ENCODE measurements at regions not wholly inside any gene's neighbourhood (a gene's known extent, or its start where the extent isn't known, plus 50 kb on each side); places are given as distances from the start of the nearest gene placed in this dataset.

GRCh38 chr16:35561346-35561745 is 2101.9 kb downstream of the TP53TG3F start:
- H3K9ac ChIP-seq (ENCODE audit: insufficient read depth in 1 of 2, low read depth in 2 of 2, low read length in 2 of 2): no peak overlapping the region
- no peaks in the 10 kb centered on the region for H4K20me1 ChIP-seq (replicated peaks; ENCODE audit: control insufficient read depth, insufficient read depth, low read length)
- H3K4me2 ChIP-seq (ENCODE audit: insufficient read depth, low read length): no peak overlapping the region
- ChIA-PET POLR2A (no interaction called here), CTCF (ENCODE audit: low intra/inter-chr PET ratio) (no interaction called here)
- H3K4me3 ChIP-seq: no peak overlapping the region
- no peaks in the 10 kb centered on the region for H3K79me2 ChIP-seq (ENCODE audit: control insufficient read depth, insufficient read depth, low read length)
- DNase-seq (ENCODE audit: extremely low read depth in 1 of 4, low spot score in 3 of 4) (no peak), FAIRE-seq (no peak), ATAC-seq (no peak)
- H3K4me1 ChIP-seq (replicated peaks in 1 of 2; ENCODE audit: control insufficient read depth in 2 of 2, insufficient read depth in 2 of 2, low read length in 2 of 2): no peaks in the 10 kb centered on the region
- in situ Hi-C loops (cut with MboI) (no loop called here), intact Hi-C loops (cut with micrococcal nuclease) (no loop called here)
- no peaks in the 10 kb centered on the region for H3K9me3 ChIP-seq (replicated peaks; ENCODE audit: control insufficient read depth, insufficient read depth, low read depth, low read length)
- BruUV-seq (replicated peaks): no TSS peak
- no peaks in the 10 kb centered on the region for H3K36me3 ChIP-seq (ENCODE audit: control insufficient read depth, insufficient read depth, low read length)
- H3K27ac ChIP-seq (ENCODE audit: extremely low read depth, low read depth, low read length): no peak overlapping the region
- TF ChIP-seq RBM39 (optimal IDR thresholded peaks at IDR 0.05; ENCODE audit: low read depth, low read length) (no peak), ZNF707 (CRISPR knock-in tag; conservative IDR thresholded peaks at IDR 0.05) (no peak), SPI1 (IDR thresholded peaks at IDR 0.05; ENCODE audit: borderline replicate concordance, low read depth, low read length) (no peak)
- no peak overlapping the region for H2AFZ ChIP-seq (ENCODE audit: low read depth, low read length)
- no peaks in the 10 kb centered on the region for H3K9me1 ChIP-seq (ENCODE audit: control insufficient read depth, insufficient read depth, low read length)
- H3K27me3 ChIP-seq (ENCODE audit: control insufficient read depth in 2 of 2, insufficient read depth in 2 of 2, low read length in 2 of 2): no peaks in the 10 kb centered on the region

GRCh38 chr16:35562471-35562870 is 2103.1 kb downstream of the TP53TG3F start:
- Histone ChIP-seq H3K27me3 (ENCODE audit: control insufficient read depth in 2 of 2, insufficient read depth in 2 of 2, low read length in 2 of 2) (no peaks in the 10 kb centered on the region), H4K20me1 (replicated peaks; ENCODE audit: control insufficient read depth, insufficient read depth, low read length) (no peaks in the 10 kb centered on the region), H3K4me1 (replicated peaks in 1 of 2; ENCODE audit: control insufficient read depth in 2 of 2, insufficient read depth in 2 of 2, low read length in 2 of 2) (no peaks in the 10 kb centered on the region), H3K9me1 (ENCODE audit: control insufficient read depth, insufficient read depth, low read length) (no peaks in the 10 kb centered on the region), H3K4me3 (no peak overlapping the region), H3K27ac (ENCODE audit: extremely low read depth, low read depth, low read length) (no peak overlapping the region), H3K79me2 (ENCODE audit: control insufficient read depth, insufficient read depth, low read length) (no peaks in the 10 kb centered on the region), H3K36me3 (ENCODE audit: control insufficient read depth, insufficient read depth, low read length) (no peaks in the 10 kb centered on the region), H2AFZ (ENCODE audit: low read depth, low read length) (no peak overlapping the region), H3K9ac (ENCODE audit: insufficient read depth in 1 of 2, low read depth in 2 of 2, low read length in 2 of 2) (no peak overlapping the region), H3K9me3 (replicated peaks; ENCODE audit: control insufficient read depth, insufficient read depth, low read depth, low read length) (no peaks in the 10 kb centered on the region), H3K4me2 (ENCODE audit: insufficient read depth, low read length) (no peak overlapping the region)
- no TSS peak for BruUV-seq (replicated peaks)
- CTCF ChIA-PET (ENCODE audit: low intra/inter-chr PET ratio): no interaction called here
- ATAC-seq (no peak), DNase-seq (ENCODE audit: extremely low read depth in 1 of 4, low spot score in 3 of 4) (no peak), FAIRE-seq (no peak)
- in situ Hi-C loops (cut with MboI) (no loop called here), intact Hi-C loops (cut with micrococcal nuclease) (no loop called here)
- POLR2A ChIA-PET: no interaction called here
- WGBS (ENCODE audit: insufficient coverage, low coverage, missing lambda C conversion rate): 0% methylated on average over 1 of the region's 1 CpG
- TF ChIP-seq ZSCAN29 (IDR thresholded peaks at IDR 0.05): no peak
- TF ChIP-seq ATF6 (CRISPR knock-in tag; IDR thresholded peaks at IDR 0.05): no peak
- TF ChIP-seq ZNF133 (CRISPR knock-in tag; IDR thresholded peaks at IDR 0.05): no peak
- TF ChIP-seq DPF2 (IDR thresholded peaks at IDR 0.05): no peak
- no peak for TF ChIP-seq NR2C2 (CRISPR knock-in tag; IDR thresholded peaks at IDR 0.05)
- TF ChIP-seq NR2C2 (tag; IDR thresholded peaks at IDR 0.05): no peak
- TF ChIP-seq YY1 (IDR thresholded peaks at IDR 0.05; ENCODE audit: borderline replicate concordance in 1 of 3, control insufficient read depth in 1 of 3, extremely low read depth in 1 of 3, insufficient read depth in 3 of 3, insufficient read length in 1 of 3, insufficient replicate concordance in 2 of 3, low read depth in 1 of 3, low read length in 2 of 3): no peak
- no peak for TF ChIP-seq TRIM25 (IDR thresholded peaks at IDR 0.05; ENCODE audit: borderline replicate concordance)
- no peak for TF ChIP-seq KLF10 (CRISPR knock-in tag; IDR thresholded peaks at IDR 0.05)

Data from K562 (cell line).